ENCODE measurements at regions not wholly inside any gene's neighbourhood (a gene's known extent, or its start where the extent isn't known, plus 50 kb on each side); places are given as distances from the start of the nearest gene placed in this dataset.

DNA sequence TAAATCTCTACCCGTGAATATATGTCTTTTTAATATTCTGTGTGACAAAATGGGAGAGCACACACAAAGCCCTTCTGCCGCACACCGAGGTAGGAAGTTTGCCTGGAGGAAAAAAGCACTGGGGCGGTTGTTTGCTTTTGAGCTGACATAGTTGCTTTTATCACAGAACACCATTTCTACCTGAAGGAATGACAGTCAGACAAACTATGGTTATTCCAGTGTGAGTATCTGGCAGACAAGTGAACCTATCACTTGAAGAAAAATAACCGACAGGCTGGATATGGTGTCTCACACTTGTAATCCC lies 67.6 kb upstream of the SERTAD2 start:
- H3K9me3 ChIP-seq (ENCODE audit: control insufficient read depth, insufficient read depth, low read depth, low read length), result no peaks in the 10 kb centered on the region
- H3K27ac ChIP-seq (ENCODE audit: low read length), result peak overlapping the region; percentile 26
- peak overlapping the region in 1 of 2 experiments; percentile 19; a peak in 1 of 4 replicates for H3K4me3 ChIP-seq (ENCODE audit: low read depth in 2 of 2, low read length in 2 of 2)
- in situ Hi-C loops (cut with HindIII; ENCODE audit: low pct_unique_long_range_greater_than_20kb, low sequenced_read_pairs), result no loop called here
- peaks cover 30% of the 10 kb centered on the region for H3K4me1 ChIP-seq (ENCODE audit: control insufficient read depth, insufficient read depth, low read length)
- ATAC-seq (peak; percentile 52), DNase-seq (ENCODE audit: low read depth, low spot score) (no peak)
- no peaks in the 10 kb centered on the region for H3K36me3 ChIP-seq (ENCODE audit: control insufficient read depth, insufficient read depth, low read length)
- BruUV-seq (replicated peaks), result no TSS peak
- intact Hi-C loops (cut with micrococcal nuclease; ENCODE audit: unreplicated experiment), result loop anchor here (10.0 kb wide), 1 partner anchor 66 kb away; the partner anchor contains the start of gene SERTAD2
- POLR2A ChIA-PET, result interaction anchor here (0.6 to 0.7 kb wide), 2 partner anchors 30 to 68 kb away, joined by 3 to 5 read pairs; partner anchors contain the start of gene SERTAD2
- CTCF ChIA-PET, result no interaction called here
- no peaks in the 10 kb centered on the region for H3K27me3 ChIP-seq (ENCODE audit: control insufficient read depth, insufficient read depth, low read length)
- TF ChIP-seq SIN3A (IDR thresholded peaks at IDR 0.05; ENCODE audit: borderline replicate concordance, insufficient read depth, low read depth, low read length) (no peak), TCF7L2 (IDR thresholded peaks at IDR 0.05; ENCODE audit: low read depth, low read length) (no peak), POLR2AphosphoS5 (IDR thresholded peaks at IDR 0.05; ENCODE audit: low read depth, low read length) (no peak)
- TF ChIP-seq, protein P1, sequence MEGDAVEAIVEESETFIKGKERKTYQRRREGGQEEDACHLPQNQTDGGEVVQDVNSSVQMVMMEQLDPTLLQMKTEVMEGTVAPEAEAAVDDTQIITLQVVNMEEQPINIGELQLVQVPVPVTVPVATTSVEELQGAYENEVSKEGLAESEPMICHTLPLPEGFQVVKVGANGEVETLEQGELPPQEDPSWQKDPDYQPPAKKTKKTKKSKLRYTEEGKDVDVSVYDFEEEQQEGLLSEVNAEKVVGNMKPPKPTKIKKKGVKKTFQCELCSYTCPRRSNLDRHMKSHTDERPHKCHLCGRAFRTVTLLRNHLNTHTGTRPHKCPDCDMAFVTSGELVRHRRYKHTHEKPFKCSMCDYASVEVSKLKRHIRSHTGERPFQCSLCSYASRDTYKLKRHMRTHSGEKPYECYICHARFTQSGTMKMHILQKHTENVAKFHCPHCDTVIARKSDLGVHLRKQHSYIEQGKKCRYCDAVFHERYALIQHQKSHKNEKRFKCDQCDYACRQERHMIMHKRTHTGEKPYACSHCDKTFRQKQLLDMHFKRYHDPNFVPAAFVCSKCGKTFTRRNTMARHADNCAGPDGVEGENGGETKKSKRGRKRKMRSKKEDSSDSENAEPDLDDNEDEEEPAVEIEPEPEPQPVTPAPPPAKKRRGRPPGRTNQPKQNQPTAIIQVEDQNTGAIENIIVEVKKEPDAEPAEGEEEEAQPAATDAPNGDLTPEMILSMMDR (IDR thresholded peaks at IDR 0.05), result no peak
- TF ChIP-seq, protein P2, sequence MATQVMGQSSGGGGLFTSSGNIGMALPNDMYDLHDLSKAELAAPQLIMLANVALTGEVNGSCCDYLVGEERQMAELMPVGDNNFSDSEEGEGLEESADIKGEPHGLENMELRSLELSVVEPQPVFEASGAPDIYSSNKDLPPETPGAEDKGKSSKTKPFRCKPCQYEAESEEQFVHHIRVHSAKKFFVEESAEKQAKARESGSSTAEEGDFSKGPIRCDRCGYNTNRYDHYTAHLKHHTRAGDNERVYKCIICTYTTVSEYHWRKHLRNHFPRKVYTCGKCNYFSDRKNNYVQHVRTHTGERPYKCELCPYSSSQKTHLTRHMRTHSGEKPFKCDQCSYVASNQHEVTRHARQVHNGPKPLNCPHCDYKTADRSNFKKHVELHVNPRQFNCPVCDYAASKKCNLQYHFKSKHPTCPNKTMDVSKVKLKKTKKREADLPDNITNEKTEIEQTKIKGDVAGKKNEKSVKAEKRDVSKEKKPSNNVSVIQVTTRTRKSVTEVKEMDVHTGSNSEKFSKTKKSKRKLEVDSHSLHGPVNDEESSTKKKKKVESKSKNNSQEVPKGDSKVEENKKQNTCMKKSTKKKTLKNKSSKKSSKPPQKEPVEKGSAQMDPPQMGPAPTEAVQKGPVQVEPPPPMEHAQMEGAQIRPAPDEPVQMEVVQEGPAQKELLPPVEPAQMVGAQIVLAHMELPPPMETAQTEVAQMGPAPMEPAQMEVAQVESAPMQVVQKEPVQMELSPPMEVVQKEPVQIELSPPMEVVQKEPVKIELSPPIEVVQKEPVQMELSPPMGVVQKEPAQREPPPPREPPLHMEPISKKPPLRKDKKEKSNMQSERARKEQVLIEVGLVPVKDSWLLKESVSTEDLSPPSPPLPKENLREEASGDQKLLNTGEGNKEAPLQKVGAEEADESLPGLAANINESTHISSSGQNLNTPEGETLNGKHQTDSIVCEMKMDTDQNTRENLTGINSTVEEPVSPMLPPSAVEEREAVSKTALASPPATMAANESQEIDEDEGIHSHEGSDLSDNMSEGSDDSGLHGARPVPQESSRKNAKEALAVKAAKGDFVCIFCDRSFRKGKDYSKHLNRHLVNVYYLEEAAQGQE (IDR thresholded peaks at IDR 0.05; ENCODE audit: insufficient read depth in 1 of 2, low read depth in 2 of 2, low read length in 1 of 2), result no peak

DNA sequence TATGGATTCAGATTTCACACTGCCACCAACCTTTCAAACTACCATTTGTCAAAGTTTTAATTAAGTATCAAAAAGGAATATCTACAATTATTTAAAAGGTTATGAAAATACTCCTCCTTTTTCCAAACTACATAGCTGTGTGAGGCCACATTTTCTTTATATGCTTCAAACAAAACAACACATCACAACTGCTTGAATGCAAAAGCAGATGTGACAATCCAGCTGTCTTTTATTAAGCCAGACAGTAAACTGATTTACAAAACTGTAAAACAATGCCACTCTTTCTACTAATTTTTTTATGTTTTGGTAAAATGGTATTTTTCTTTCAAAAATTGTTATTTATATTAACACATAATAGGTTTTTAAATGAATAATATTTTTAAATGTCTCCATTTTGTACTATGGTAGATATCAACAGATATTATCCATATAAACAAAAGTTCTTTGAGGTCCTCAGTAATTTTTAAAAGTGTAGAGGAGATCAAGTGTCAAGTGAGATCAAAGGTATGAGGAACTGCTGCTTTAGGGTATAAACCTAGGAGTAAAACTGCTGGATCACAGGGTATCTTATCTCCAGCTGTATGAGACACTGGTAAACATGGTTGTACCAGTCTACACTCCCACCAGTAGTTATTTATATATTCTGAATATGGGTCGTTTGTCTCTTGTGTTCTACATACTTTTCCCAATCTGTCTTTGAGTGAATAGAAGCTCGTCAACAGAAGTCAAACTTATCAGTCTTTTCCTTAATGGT lies 68.8 kb upstream of the SERTAD2 start:
- H3K36me3 ChIP-seq (ENCODE audit: control insufficient read depth, insufficient read depth, low read length), result no peaks in the 10 kb centered on the region
- intact Hi-C loops (cut with micrococcal nuclease; ENCODE audit: unreplicated experiment), result loop anchor here (10.0 kb wide), 1 partner anchor 68 kb away; the partner anchor contains the start of gene SERTAD2
- ChIA-PET CTCF (interaction anchor here (0.6 to 0.7 kb wide), 2 partner anchors 20 to 26 kb away, joined by 3 to 8 read pairs; no protein-coding TSS in a partner anchor), POLR2A (interaction anchor here (0.6 kb wide), 1 partner anchor 119 kb away, joined by 11 read pairs; no protein-coding TSS in a partner anchor)
- in situ Hi-C loops (cut with HindIII; ENCODE audit: low pct_unique_long_range_greater_than_20kb, low sequenced_read_pairs), result no loop called here
- H3K27me3 ChIP-seq (ENCODE audit: control insufficient read depth, insufficient read depth, low read length), result no peaks in the 10 kb centered on the region
- TF ChIP-seq SIN3A (IDR thresholded peaks at IDR 0.05; ENCODE audit: borderline replicate concordance, insufficient read depth, low read depth, low read length), result no peak
- no peak for TF ChIP-seq TCF7L2 (IDR thresholded peaks at IDR 0.05; ENCODE audit: low read depth, low read length)
- no peak for TF ChIP-seq POLR2AphosphoS5 (IDR thresholded peaks at IDR 0.05; ENCODE audit: low read depth, low read length)
- TF ChIP-seq, protein P1 (IDR thresholded peaks at IDR 0.05), result no peak
- TF ChIP-seq, protein P2 (IDR thresholded peaks at IDR 0.05; ENCODE audit: insufficient read depth in 1 of 2, low read depth in 2 of 2, low read length in 1 of 2), result no peak
- no peak overlapping the region for H3K27ac ChIP-seq (ENCODE audit: low read length)
- no peak for DNase-seq (ENCODE audit: low read depth, low spot score)
- no peak overlapping the region for H3K4me3 ChIP-seq (ENCODE audit: low read depth in 2 of 2, low read length in 2 of 2)
- H3K4me1 ChIP-seq (ENCODE audit: control insufficient read depth, insufficient read depth, low read length), result peaks cover 42% of the 10 kb centered on the region
- BruUV-seq (replicated peaks), result no TSS peak
- no peak for ATAC-seq
- no peaks in the 10 kb centered on the region for H3K9me3 ChIP-seq (ENCODE audit: control insufficient read depth, insufficient read depth, low read depth, low read length)
